Heart right ventricle (tissue), 16 donors: ENCODE measurements at regions not wholly inside any gene's neighbourhood (a gene's known extent, or its start where the extent isn't known, plus 50 kb on each side); places are given as distances from the start of the nearest gene placed in this dataset.
A peak's percentile ranks its signal among the peaks of the same experiment; 100 is the strongest.

ENCODE experiments used
- ATAC-seq, 8 donors: fragments of 200-7000 bp; cut with Tn5 transposase; one replicate each; pipeline ENCODE4 v1.9.1; 2020; ENCODE audit warnings: mild to moderate bottlenecking in 8 of 8, moderate library complexity in 8 of 8, moderate number of reproducible peaks in 1 of 8
- DNase-seq, 2 donors: peaks; one replicate each; pipeline ENCODE4 v3.0.0-alpha.2; 2020
- H3K27ac ChIP-seq, 10 donors: fragments of 200-600 bp; sonication (generic) in 2 of 10; one replicate each; pipeline versions ENCODE4 v1.5.0 to v1.8.0; 2020 to 2022; ENCODE audit warnings: mild to moderate bottlenecking in 3 of 10
- H3K27me3 ChIP-seq, 7 donors: fragments of 200-600 bp; one replicate each; pipeline ENCODE4 v1.8.0; 2021 to 2022; ENCODE audit warnings: mild to moderate bottlenecking in 2 of 7
- H3K36me3 ChIP-seq, 9 donors: fragments of 200-600 bp; sonication (generic) in 1 of 9; one replicate each; pipeline versions ENCODE4 v1.5.0 to v1.8.0; 2020 to 2022; ENCODE audit warnings: mild to moderate bottlenecking in 2 of 9
- H3K4me1 ChIP-seq, 9 donors: fragments of 200-600 bp; sonication (generic) in 1 of 9; one replicate each; pipeline versions ENCODE4 v1.5.0 to v1.8.0; 2020 to 2022; ENCODE audit warnings: mild to moderate bottlenecking in 4 of 9
- H3K4me3 ChIP-seq, 10 donors: fragments of 200-600 bp; sonication (generic) in 2 of 10; one replicate each; pipeline versions ENCODE4 v1.5.0 to v1.8.0; 2020 to 2022; ENCODE audit warnings: mild to moderate bottlenecking in 7 of 10, moderate library complexity in 2 of 10
- H3K9me3 ChIP-seq, 11 donors: fragments of 200-600 bp in 10 of 11; sonication (generic) in 2 of 11; one replicate each; pipeline versions ENCODE4 v1.5.0 to v1.8.0; 2013 to 2022; ENCODE audit warnings: mild to moderate bottlenecking in 2 of 11, control low read depth in 1 of 11, moderate library complexity in 1 of 11
- CTCF ChIP-seq, 9 donors: fragments of 200-600 bp; sonication (generic) in 2 of 9; IDR thresholded peaks; one replicate each; pipeline versions ENCODE4 v1.5.0 to v1.8.0; 2021 to 2022; ENCODE audit warnings: antibody characterized with exemption in 9 of 9, mild to moderate bottlenecking in 5 of 9, moderate library complexity in 1 of 9
- WGBS, 2 donors: extraction: QIAGEN DNeasy Blood & Tissue Kit; methylation state at CpG; one replicate each; pipeline ENCODE4 v1.1.7; 2013; ENCODE audit warnings: inconsistent platforms in 1 of 2; 5-methylcytosine and 5-hydroxymethylcytosine counted together
- intact Hi-C, 10 donors: fragments of 100-400 bp; cut with DNase I; formaldehyde crosslinking; loops; one replicate each; pipeline versions ENCODE4 v1.11.1 to v1.14.2; 2022
- donor health status: Arrhythmogenic right ventricular cardiomyopathy.
- donor health status: ischemic (EF 13 %, LVEDD 7.1; RV severe dilation, severe dysfunction).
- donor health status: healthy with polysubstance abuse.
- donor health status: DM: no; HTN: yes; CAD: no.
- donor health status: DM: no; HTN: no; CAD: no.
- donor health status: ischemic (EF 25% LVEDD 6.9; RV normal size, moderate dysfunction).
- donor health status: ischemic (EF 25% LVEDD 5.7; RV mildly dilated, moderate dysfunction).
- donor health status: healthy.
- donor health status: DM: yes; HTN: yes; CAD: no.
- donor health status: Ischemic cardiomyopathy.
- donor health status: ischemic (EF 35%, LVEDD 5.7; RV mildly dilated, moderate dysfunction).
- donor health status: nonischemic (EF 11% LVEDD 7.7; RV severe dilation, severe dysfunction).
- donor health status: DM: yes; HTN: yes; CAD: no.
- donor health status: PGD.
- donor health status: ischemic (EF 29% LVEDD 5.4; RV normal size, mild dysfunction).
- donor health status: nonischemic (EF 23%, LVEDD 6.1; RV moderate dilation, normal function).

DNA sequence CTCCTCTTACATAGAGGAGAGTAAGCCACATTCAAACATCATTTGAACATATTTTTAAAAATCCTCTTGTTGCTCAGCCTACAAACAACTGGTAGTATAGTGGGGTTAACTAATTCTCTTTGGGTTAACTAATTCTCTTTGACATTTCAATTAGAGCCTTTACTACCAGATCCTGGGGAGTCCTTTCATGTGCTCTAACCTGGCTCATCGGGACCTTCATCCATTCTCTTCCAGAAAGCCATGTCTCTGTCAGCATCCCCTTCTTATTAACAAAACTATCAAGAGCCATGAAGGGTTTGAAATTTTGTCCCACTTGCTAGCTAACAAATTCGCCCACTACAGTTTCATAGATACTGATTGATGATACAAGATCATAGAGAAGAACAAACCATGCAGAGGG, 349.8 kb upstream of the PABPC4L start:
- no peaks in the 10 kb centered on the region for H3K4me1 ChIP-seq
- H3K9me3 ChIP-seq = peaks cover 0 to 34% (median 18%) of the 10 kb centered on the region in 11 donors
- DNase-seq (no peak), ATAC-seq (no peak)
- WGBS, 2 donors = 77 to 87% methylated on average over 2 of the region's 2 CpGs
- H3K36me3 ChIP-seq = no peaks in the 10 kb centered on the region
- H3K27me3 ChIP-seq = no peaks in the 10 kb centered on the region
- TF ChIP-seq CTCF (IDR thresholded peaks at IDR 0.05) = no peak
- no peak overlapping the region for H3K27ac ChIP-seq
- no peak overlapping the region for H3K4me3 ChIP-seq
- intact Hi-C loops = no loop called here

- Histone ChIP-seq H3K4me3 (no peak overlapping the region), H3K27ac (no peak overlapping the region), H3K9me3 (peaks cover 0 to 38% (median 18%) of the 10 kb centered on the region in 11 donors), H3K27me3 (no peaks in the 10 kb centered on the region), H3K36me3 (no peaks in the 10 kb centered on the region), H3K4me1 (no peaks in the 10 kb centered on the region)
- TF ChIP-seq CTCF (IDR thresholded peaks at IDR 0.05) = no peak
- ATAC-seq (no peak), DNase-seq (no peak)
- intact Hi-C loops = no loop called here
Measured at GRCh38 chr4:134548052-134548628, 346.6 kb upstream of the PABPC4L start.

DNA sequence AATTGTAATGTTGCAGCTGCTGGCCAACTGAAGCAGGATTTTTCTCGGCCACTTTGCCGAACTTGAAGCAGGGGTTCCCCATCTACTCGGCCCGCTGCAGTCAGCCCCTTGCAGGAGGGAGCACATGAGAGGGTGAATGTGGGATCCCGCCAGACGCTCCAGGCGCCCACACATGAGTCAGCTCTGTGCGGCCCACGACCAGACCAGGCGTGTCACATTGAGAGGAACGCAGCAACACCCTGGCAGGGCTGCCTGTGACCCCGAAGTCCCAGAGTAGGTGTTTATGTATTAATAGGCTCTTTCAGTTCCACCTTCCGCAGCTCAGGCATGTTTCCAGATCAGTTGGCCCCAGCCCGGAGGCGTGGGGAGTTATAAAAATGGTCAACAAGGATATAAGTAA, 344.7 kb upstream of the PABPC4L start:
- peaks cover 0 to 38% (median 18%) of the 10 kb centered on the region in 11 donors for H3K9me3 ChIP-seq
- H3K4me1 ChIP-seq = no peaks in the 10 kb centered on the region
- no peak overlapping the region for H3K27ac ChIP-seq
- intact Hi-C loops = no loop called here
- no peaks in the 10 kb centered on the region for H3K27me3 ChIP-seq
- DNase-seq (no peak), ATAC-seq (no peak)
- H3K36me3 ChIP-seq = no peaks in the 10 kb centered on the region
- H3K4me3 ChIP-seq = no peak overlapping the region
- 87 to 95% methylated on average over 15 of the region's 15 CpGs for WGBS, 2 donors
- TF ChIP-seq CTCF (IDR thresholded peaks at IDR 0.05) = no peak

- peak in 6 of 8 donors; percentile 42 to 74 (median 56) for ATAC-seq
- DNase-seq = peak in 1 of 2 donors; percentile 55
Measured at GRCh38 chr4:134544303-134544770, 342.7 kb upstream of the PABPC4L start.

More at GRCh38 chr4:134544303-134544770, 342.7 kb upstream of the PABPC4L start:
- no peaks in the 10 kb centered on the region for H3K27me3 ChIP-seq
- no peaks in the 10 kb centered on the region for H3K4me1 ChIP-seq
- intact Hi-C loops = no loop called here
- H3K36me3 ChIP-seq = no peaks in the 10 kb centered on the region
- peak overlapping the region in 2 of 10 donors; percentile 28 to 39 for H3K27ac ChIP-seq
- H3K4me3 ChIP-seq = no peak overlapping the region
- no peak for TF ChIP-seq CTCF (IDR thresholded peaks at IDR 0.05)
- 38 to 39% methylated on average over 2 of the region's 2 CpGs for WGBS, 2 donors
- peaks cover 0 to 33% (median 18%) of the 10 kb centered on the region in 11 donors for H3K9me3 ChIP-seq
